H9 (cell line): ENCODE measurements at regions not wholly inside any gene's neighbourhood (a gene's known extent, or its start where the extent isn't known, plus 50 kb on each side); places are given as distances from the start of the nearest gene placed in this dataset.

ENCODE experiments used
- DNase-seq: peaks from one replicate; pipeline ENCODE4 v3.0.0-alpha.2; 2017
- H2AFZ ChIP-seq: one replicate; pipeline ENCODE4 v1.6.1; 2013; ENCODE audit warnings: mild to moderate bottlenecking, low read length, control low read depth, moderate library complexity
- H2AK5ac ChIP-seq: 2 replicates; pipeline ENCODE4 v1.6.1; 2013; ENCODE audit warnings: low read length, control low read depth, mixed read lengths; ENCODE audit not compliant: insufficient read length
- H2BK120ac ChIP-seq: one replicate; pipeline ENCODE4 v1.6.1; 2013; ENCODE audit warnings: low read depth, mild to moderate bottlenecking, low read length, control low read depth, inconsistent platforms; ENCODE audit not compliant: poor library complexity, severe bottlenecking
- H2BK12ac ChIP-seq: 2 replicates; pipeline ENCODE4 v1.6.1; 2013; ENCODE audit warnings: low read length, control low read depth, mixed read lengths, low read depth; ENCODE audit not compliant: insufficient read length
- H2BK15ac ChIP-seq: 2 replicates; pipeline ENCODE4 v1.6.1; 2013; ENCODE audit warnings: low read depth, low read length, control low read depth
- H2BK20ac ChIP-seq: one replicate; pipeline ENCODE4 v1.6.1; 2013; ENCODE audit warnings: low read depth, mild to moderate bottlenecking, low read length, control low read depth, inconsistent platforms; ENCODE audit not compliant: poor library complexity, severe bottlenecking
- H2BK5ac ChIP-seq: 2 replicates; pipeline ENCODE4 v1.6.1; 2013; ENCODE audit warnings: low read length, control low read depth, mixed read lengths; ENCODE audit not compliant: insufficient read length
- H3K14ac ChIP-seq: 2 replicates; pipeline ENCODE4 v1.6.1; 2013; ENCODE audit warnings: low read length, control low read depth; ENCODE audit not compliant: insufficient read depth
- H3K18ac ChIP-seq: 2 replicates; pipeline ENCODE4 v1.6.1; 2013; ENCODE audit warnings: low read depth, mild to moderate bottlenecking, mixed read lengths, low read length, control low read depth; ENCODE audit not compliant: insufficient read length
- H3K23ac ChIP-seq: 2 replicates; pipeline ENCODE4 v1.6.1; 2013; ENCODE audit warnings: low read length, control low read depth, mixed read lengths, low read depth; ENCODE audit not compliant: insufficient read length
- H3K23me2 ChIP-seq: 2 replicates; pipeline ENCODE4 v1.6.1; 2013; ENCODE audit warnings: low read depth, mild to moderate bottlenecking, mixed read lengths, low read length, control low read depth; ENCODE audit not compliant: insufficient read length, poor library complexity, severe bottlenecking
- H3K27ac ChIP-seq: 2 replicates; pipeline ENCODE4 v1.5.1; 2013; ENCODE audit warnings: low read length, control low read depth, mixed read lengths, low read depth; ENCODE audit not compliant: insufficient read length
- H3K27me3 ChIP-seq: 2 replicates; pipeline ENCODE4 v1.6.1; 2013; ENCODE audit warnings: low read length, control low read depth, inconsistent platforms; ENCODE audit not compliant: insufficient read depth
- H3K4ac ChIP-seq: 2 replicates; pipeline ENCODE4 v1.6.1; 2013; ENCODE audit warnings: low read depth, mild to moderate bottlenecking, control low read depth, inconsistent platforms, low read length, moderate library complexity
- H3K4me1 ChIP-seq: 2 replicates; pipeline ENCODE4 v1.6.1; 2013; ENCODE audit warnings: low read length, control low read depth, inconsistent platforms; ENCODE audit not compliant: insufficient read depth
- H3K4me2 ChIP-seq: 2 replicates; pipeline ENCODE4 v1.6.1; 2013; ENCODE audit warnings: low read length, control low read depth, mixed read lengths; ENCODE audit not compliant: insufficient read length, insufficient read depth
- H3K56ac ChIP-seq: 2 replicates; pipeline ENCODE4 v1.6.1; 2013; ENCODE audit warnings: low read depth, mild to moderate bottlenecking, mixed read lengths, low read length, control low read depth; ENCODE audit not compliant: insufficient read length
- H3K79me1 ChIP-seq: 2 replicates; pipeline ENCODE4 v1.6.1; 2013; ENCODE audit warnings: low read depth, mild to moderate bottlenecking, moderate library complexity, low read length, control low read depth, inconsistent platforms; ENCODE audit not compliant: insufficient read depth, poor library complexity, severe bottlenecking
- H3K79me2 ChIP-seq: 2 replicates; pipeline ENCODE4 v1.6.1; 2013; ENCODE audit warnings: low read length, control low read depth, inconsistent platforms; ENCODE audit not compliant: insufficient read depth
- H3K9ac ChIP-seq: 2 replicates; pipeline ENCODE4 v1.6.1; 2013; ENCODE audit warnings: low read length, control low read depth, mixed read lengths; ENCODE audit not compliant: insufficient read length; ENCODE audit errors: extremely low read depth
- H3K9me3 ChIP-seq: one replicate; pipeline ENCODE4 v1.6.1; 2013; ENCODE audit warnings: low read depth, low read length, inconsistent platforms; ENCODE audit not compliant: control insufficient read depth
- H3T11ph ChIP-seq: one replicate; pipeline ENCODE4 v1.6.1; 2013; ENCODE audit warnings: mild to moderate bottlenecking, low read length, control low read depth, inconsistent platforms
- H4K20me1 ChIP-seq: one replicate; pipeline ENCODE4 v1.6.1; 2013; ENCODE audit not compliant: control insufficient read depth, insufficient read length, insufficient read depth
- H4K5ac ChIP-seq: 2 replicates; pipeline ENCODE4 v1.6.1; 2013; ENCODE audit warnings: low read depth, mild to moderate bottlenecking, mixed read lengths, low read length, control low read depth; ENCODE audit not compliant: insufficient read length
- H4K8ac ChIP-seq: replicated peaks from 2 replicates; pipeline ENCODE4 v1.6.1; 2013; ENCODE audit warnings: low read length, control low read depth, mixed read lengths, low read depth; ENCODE audit not compliant: insufficient read length
- H4K91ac ChIP-seq: 2 replicates; pipeline ENCODE4 v1.6.1; 2013; ENCODE audit warnings: low read depth, mild to moderate bottlenecking, moderate library complexity, mixed read lengths, low read length, control low read depth; ENCODE audit not compliant: insufficient read length
- H3K27ac Mint-ChIP-seq, 3 experiments: 2 replicates in 2 of 3; 3 replicates in 1 of 3; pipeline ENCODE4 v1.8.0; 2020 to 2021; ENCODE audit warnings: mixed read lengths in 3 of 3, mild to moderate bottlenecking in 1 of 3, moderate library complexity in 1 of 3
- H3K27me3 Mint-ChIP-seq: 2 replicates; pipeline ENCODE4 v1.8.0; 2021; ENCODE audit warnings: low read depth, mild to moderate bottlenecking, moderate library complexity, mixed read lengths
- H3K36me3 Mint-ChIP-seq, 3 experiments: 2 replicates in 2 of 3; 3 replicates in 1 of 3; pipeline ENCODE4 v1.8.0; 2020 to 2021; ENCODE audit warnings: low read depth in 3 of 3, mixed read lengths in 3 of 3; ENCODE audit not compliant: insufficient read depth in 1 of 3
- H3K4me1 Mint-ChIP-seq, 2 experiments: 2 replicates each; pipeline ENCODE4 v1.8.0; 2020; ENCODE audit warnings: mixed read lengths in 2 of 2
- H3K4me3 Mint-ChIP-seq, 2 experiments: 2 replicates in 1 of 2; 3 replicates in 1 of 2; pipeline ENCODE4 v1.8.0; 2020 to 2021; ENCODE audit warnings: mild to moderate bottlenecking in 2 of 2, mixed read lengths in 2 of 2, moderate library complexity in 1 of 2
- H3K9me3 Mint-ChIP-seq, 2 experiments: 2 replicates in 1 of 2; 3 replicates in 1 of 2; pipeline ENCODE4 v1.8.0; 2020; ENCODE audit warnings: mild to moderate bottlenecking in 2 of 2, mixed read lengths in 2 of 2, moderate library complexity in 1 of 2
- WGBS: extraction: QIAGEN DNeasy Blood & Tissue Kit; methylation state at CpG from one replicate; pipeline ENCODE4 v1.1.7; 2013; ENCODE audit warnings: missing lambda C conversion rate, low lambda C conversion rate, mixed read lengths; ENCODE audit not compliant: insufficient read length; ENCODE audit errors: extremely low coverage; 5-methylcytosine and 5-hydroxymethylcytosine counted together
- TF ChIP-seq, protein P1 (sequence below): fragments of 200-600 bp; sonication (generic); conservative IDR thresholded peaks from 3 replicates; pipeline ENCODE4 v1.8.0; 2021; ENCODE audit warnings: antibody characterized with exemption, mild to moderate bottlenecking

DNA sequence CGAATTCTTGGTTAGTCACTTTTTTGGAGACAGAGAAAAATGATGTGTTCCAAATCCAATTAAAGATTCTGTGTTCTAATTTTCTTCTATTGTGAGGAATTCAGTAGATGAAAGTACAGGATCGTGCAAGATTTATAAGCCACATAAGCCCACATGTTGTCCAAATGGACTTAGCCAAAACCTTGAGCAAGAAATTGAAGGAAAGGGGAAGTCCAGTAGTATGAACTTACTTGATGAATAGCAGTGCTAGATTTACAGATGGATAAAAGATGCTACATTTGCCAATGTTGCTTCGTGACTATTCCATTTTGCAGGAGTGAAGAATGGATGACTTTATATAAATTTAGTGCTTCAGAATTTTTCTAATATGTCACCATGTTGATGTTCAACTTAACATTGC, 120.0 kb upstream of the ATP11B start:
- no peak overlapping the region for H2AFZ ChIP-seq
- no peak overlapping the region for H3K14ac ChIP-seq
- H3K18ac ChIP-seq = no peak overlapping the region
- H3K79me2 ChIP-seq = no peaks in the 10 kb centered on the region
- TF ChIP-seq, protein P1, sequence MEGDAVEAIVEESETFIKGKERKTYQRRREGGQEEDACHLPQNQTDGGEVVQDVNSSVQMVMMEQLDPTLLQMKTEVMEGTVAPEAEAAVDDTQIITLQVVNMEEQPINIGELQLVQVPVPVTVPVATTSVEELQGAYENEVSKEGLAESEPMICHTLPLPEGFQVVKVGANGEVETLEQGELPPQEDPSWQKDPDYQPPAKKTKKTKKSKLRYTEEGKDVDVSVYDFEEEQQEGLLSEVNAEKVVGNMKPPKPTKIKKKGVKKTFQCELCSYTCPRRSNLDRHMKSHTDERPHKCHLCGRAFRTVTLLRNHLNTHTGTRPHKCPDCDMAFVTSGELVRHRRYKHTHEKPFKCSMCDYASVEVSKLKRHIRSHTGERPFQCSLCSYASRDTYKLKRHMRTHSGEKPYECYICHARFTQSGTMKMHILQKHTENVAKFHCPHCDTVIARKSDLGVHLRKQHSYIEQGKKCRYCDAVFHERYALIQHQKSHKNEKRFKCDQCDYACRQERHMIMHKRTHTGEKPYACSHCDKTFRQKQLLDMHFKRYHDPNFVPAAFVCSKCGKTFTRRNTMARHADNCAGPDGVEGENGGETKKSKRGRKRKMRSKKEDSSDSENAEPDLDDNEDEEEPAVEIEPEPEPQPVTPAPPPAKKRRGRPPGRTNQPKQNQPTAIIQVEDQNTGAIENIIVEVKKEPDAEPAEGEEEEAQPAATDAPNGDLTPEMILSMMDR = no peak
- Mint-ChIP-seq H3K27ac (no peak overlapping the region), H3K27me3 (no peaks in the 10 kb centered on the region; the same call in 1 of the 2 replicates), H3K9me3 (no peaks in the 10 kb centered on the region; a peak in 1 of 5 replicates), H3K4me3 (no peak overlapping the region), H3K4me1 (peaks cover 6 to 9% of the 10 kb centered on the region in 2 experiments; a peak in 3 of 4 replicates), H3K36me3 (no peaks in the 10 kb centered on the region)
- no peak overlapping the region for H3K9ac ChIP-seq
- H3K4ac ChIP-seq = no peak overlapping the region
- no CpG with 5 or more reads among the region's 3 CpGs for WGBS
- H3K23me2 ChIP-seq = no peaks in the 10 kb centered on the region
- H2BK15ac ChIP-seq = no peak overlapping the region
- H3K27me3 ChIP-seq = no peaks in the 10 kb centered on the region
- no peak overlapping the region for H4K91ac ChIP-seq
- no peak overlapping the region for H3K4me2 ChIP-seq
- DNase-seq = no peak
- H2BK12ac ChIP-seq = no peak overlapping the region
- H3K23ac ChIP-seq = no peak overlapping the region
- no peaks in the 10 kb centered on the region for H3K9me3 ChIP-seq
- H2AK5ac ChIP-seq = no peak overlapping the region
- no peaks in the 10 kb centered on the region for H4K20me1 ChIP-seq
- no peak overlapping the region for H4K5ac ChIP-seq
- no peak overlapping the region for H3T11ph ChIP-seq
- no peaks in the 10 kb centered on the region for H3K4me1 ChIP-seq
- H3K27ac ChIP-seq = no peak overlapping the region
- no peak overlapping the region for H4K8ac ChIP-seq
- no peak overlapping the region for H2BK20ac ChIP-seq
- H2BK120ac ChIP-seq = no peak overlapping the region
- no peak overlapping the region for H2BK5ac ChIP-seq
- no peaks in the 10 kb centered on the region for H3K79me1 ChIP-seq
- H3K56ac ChIP-seq = no peak overlapping the region
